A673 (cell line): ENCODE measurements at regions not wholly inside any gene's neighbourhood (a gene's known extent, or its start where the extent isn't known, plus 50 kb on each side); places are given as distances from the start of the nearest gene placed in this dataset.

Experiments
- EZH2 ChIP-seq: fragments of 200-600 bp; sonication (generic); IDR thresholded peaks from 2 replicates; pipeline ENCODE4 v1.6.1; 2017; ENCODE audit warnings: borderline replicate concordance, low read depth, mild to moderate bottlenecking, mixed read lengths, antibody characterized with exemption, low read length; ENCODE audit not compliant: poor library complexity, severe bottlenecking
- TF ChIP-seq, protein P1 (sequence below): fragments of 300-800, 200-600 bp; sonication (generic); conservative IDR thresholded peaks from 2 replicates; pipeline ENCODE4 v1.5.1; 2017; ENCODE audit warnings: low read depth, mild to moderate bottlenecking, antibody characterized with exemption, low read length, moderate library complexity, mixed read lengths

DNA sequence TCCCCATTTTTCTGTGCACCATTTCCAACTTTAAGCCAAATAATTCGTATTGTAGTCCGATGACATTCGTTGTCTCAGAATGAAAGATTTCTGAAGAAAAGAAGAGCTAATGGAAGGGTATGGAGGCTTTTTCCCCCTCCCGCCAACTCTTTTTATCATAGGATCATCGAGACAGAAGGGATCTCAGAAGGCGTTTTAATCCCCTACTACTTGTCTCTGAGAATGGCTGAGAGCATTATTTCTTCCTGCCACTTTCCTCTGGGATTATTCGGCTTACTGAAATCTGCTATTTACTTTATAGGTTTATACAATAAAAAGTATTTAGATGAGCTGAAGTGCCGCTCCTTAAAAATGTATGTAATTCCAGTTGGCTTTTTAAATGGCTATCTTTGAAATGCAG lies 789.8 kb downstream of the EDEM1 start:
- no peak for TF ChIP-seq EZH2
- TF ChIP-seq, protein P1, sequence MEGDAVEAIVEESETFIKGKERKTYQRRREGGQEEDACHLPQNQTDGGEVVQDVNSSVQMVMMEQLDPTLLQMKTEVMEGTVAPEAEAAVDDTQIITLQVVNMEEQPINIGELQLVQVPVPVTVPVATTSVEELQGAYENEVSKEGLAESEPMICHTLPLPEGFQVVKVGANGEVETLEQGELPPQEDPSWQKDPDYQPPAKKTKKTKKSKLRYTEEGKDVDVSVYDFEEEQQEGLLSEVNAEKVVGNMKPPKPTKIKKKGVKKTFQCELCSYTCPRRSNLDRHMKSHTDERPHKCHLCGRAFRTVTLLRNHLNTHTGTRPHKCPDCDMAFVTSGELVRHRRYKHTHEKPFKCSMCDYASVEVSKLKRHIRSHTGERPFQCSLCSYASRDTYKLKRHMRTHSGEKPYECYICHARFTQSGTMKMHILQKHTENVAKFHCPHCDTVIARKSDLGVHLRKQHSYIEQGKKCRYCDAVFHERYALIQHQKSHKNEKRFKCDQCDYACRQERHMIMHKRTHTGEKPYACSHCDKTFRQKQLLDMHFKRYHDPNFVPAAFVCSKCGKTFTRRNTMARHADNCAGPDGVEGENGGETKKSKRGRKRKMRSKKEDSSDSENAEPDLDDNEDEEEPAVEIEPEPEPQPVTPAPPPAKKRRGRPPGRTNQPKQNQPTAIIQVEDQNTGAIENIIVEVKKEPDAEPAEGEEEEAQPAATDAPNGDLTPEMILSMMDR: no peak
